CD4-positive, alpha-beta T cell treated with Interleukin-21 for 1 hour (primary cell): ENCODE measurements at regions not wholly inside any gene's neighbourhood (a gene's known extent, or its start where the extent isn't known, plus 50 kb on each side); places are given as distances from the start of the nearest gene placed in this dataset.
"Not testable (repeated sequence)": the region's sequence is repeated elsewhere in the genome, so short reads cannot be mapped to it uniquely, and the experiment has no call there.

Source experiments
- DNase-seq: peaks from one replicate; pipeline ENCODE4 v3.0.0-alpha.2; 2020

DNA sequence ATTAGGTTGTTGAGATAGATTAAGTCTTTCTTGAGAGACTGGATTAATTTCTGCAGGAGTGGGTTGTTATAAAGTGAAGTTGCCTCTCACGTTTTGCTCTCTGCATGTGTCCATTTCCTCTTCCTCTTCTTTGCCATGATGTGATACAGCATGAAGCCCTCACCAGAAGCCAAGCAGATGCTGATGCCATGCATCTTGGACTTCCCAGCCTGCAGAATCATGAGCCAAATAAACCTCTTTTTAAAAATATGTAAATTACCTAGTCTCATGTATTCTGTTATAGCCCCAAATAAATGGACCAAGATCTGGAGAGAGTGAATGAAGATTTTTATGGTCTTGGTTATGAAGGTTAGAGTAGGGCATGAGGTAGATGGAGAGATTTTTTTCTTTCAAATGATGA lies 111.6 kb upstream of the MAN1A1 start:
- no peak for DNase-seq

- DNase-seq = no peak
Measured at GRCh38 chr6:119459207-119459974, 109.8 kb upstream of the MAN1A1 start.

DNA sequence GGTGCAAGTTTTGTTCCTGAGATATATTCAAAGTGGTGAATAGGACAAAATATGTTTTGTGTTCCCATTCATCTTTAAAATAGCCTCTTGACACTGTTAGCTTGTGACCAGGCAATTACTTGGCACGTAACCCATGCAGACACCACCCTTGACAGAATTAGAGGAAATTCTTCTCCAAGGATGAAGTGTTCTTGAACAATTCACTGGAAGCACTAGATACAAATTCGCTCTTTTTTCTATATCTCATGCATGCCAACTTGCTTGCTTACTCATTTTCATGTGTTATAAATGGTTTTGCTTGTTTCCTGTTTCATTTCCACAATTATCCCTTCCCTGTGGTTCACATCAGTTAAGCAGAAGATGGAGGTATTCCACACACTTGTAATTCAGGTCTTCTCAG lies 105.2 kb upstream of the MAN1A1 start:
- DNase-seq = no peak

DNA sequence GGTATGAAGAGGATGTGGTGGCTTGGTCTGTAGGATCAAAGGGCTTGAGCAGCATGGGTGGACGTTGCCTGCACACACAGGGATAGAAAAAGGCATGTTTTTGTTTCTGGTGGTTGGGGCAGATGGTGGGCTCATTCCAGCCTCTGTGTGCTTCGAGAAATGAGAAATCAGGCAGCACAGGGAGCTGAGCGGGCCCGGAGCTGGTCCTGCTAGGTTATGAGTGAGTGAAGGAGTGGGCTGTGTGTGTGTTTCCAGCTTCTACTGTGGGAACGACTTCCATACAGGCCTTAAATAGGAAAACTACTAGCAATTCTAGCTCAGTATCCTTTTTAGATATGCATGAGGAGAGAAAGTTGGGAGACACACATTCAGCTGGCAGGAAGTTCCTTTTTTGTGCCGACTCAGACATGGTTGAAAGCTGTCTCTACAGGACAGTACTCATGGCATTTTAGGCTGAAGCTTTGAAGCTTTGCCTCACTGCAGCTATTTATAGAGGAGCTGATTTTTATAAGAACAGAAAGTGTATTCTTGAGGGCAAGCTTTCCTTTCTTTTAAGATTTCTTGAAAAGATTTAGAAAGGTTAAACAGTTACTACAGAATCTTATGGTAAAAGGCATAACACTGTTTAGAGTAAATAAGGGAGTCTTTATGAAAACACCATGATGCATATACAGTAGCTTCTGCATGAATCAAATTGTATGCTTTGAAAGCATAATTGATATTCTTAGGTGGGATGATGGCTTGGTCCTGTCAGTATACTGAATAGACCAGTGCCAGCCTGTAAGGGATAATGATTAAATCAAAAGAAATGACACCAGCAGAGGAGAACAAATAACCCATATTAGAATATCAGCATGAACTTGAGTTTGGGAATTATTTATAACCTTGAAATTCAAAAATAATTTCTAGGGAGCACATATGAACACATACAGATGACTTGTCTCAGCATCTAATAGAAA lies 104.0 kb upstream of the MAN1A1 start:
- DNase-seq = no peak

GRCh38 chr6:119449331-119450156 lies 100.0 kb upstream of the MAN1A1 start:
- no peak for DNase-seq

- DNase-seq = no peak
Measured at GRCh38 chr6:119447921-119448320, 98.4 kb upstream of the MAN1A1 start.

- no peak for DNase-seq
Measured at GRCh38 chr6:119446609-119447008, 97.0 kb upstream of the MAN1A1 start.

GRCh38 chr6:119446115-119446554 lies 96.6 kb upstream of the MAN1A1 start:
- no peak for DNase-seq

- DNase-seq = no peak
Measured at GRCh38 chr6:119445666-119446065, 96.1 kb upstream of the MAN1A1 start.

DNA sequence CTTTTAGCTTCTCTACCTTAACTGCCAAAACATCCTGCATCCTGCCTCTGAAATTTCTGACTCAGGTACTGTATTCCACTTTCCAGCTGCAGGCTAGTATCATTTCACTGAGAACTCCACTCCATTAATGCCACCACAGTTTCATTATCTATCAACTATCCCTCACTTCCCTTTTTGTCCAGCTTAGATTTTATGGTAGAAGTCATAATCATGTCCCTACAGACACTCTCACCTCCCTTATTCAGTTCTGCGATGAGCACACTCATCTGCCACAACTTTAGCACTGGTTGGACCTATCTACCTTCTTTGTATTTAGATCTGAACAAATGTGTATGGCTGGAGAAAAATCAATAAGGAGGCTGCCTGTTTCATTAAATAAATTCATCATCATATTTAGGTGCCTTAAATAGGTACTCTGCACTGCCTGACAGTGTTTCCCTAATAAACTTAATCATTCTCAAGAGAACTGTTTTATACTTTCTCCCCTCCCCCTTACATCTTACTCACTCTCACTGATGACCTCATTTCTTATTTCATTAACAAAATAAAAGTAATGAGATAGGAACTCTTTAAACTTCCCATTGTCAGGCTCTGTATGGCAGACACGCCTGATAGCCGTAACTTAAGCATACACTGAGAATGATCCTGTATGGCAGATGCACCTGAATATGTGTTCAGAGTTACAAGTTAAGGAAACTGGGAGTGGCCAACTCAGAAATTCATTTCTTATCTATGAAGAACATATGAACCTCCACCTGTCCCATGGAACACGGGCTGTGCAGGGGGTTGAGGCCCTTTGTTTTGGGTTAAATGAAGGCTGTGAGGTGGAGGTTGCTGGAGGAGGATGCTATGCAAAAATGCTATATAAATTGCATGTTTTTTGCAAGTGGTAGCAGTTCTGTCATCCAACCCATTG lies 95.3 kb upstream of the MAN1A1 start:
- no peak for DNase-seq

DNA sequence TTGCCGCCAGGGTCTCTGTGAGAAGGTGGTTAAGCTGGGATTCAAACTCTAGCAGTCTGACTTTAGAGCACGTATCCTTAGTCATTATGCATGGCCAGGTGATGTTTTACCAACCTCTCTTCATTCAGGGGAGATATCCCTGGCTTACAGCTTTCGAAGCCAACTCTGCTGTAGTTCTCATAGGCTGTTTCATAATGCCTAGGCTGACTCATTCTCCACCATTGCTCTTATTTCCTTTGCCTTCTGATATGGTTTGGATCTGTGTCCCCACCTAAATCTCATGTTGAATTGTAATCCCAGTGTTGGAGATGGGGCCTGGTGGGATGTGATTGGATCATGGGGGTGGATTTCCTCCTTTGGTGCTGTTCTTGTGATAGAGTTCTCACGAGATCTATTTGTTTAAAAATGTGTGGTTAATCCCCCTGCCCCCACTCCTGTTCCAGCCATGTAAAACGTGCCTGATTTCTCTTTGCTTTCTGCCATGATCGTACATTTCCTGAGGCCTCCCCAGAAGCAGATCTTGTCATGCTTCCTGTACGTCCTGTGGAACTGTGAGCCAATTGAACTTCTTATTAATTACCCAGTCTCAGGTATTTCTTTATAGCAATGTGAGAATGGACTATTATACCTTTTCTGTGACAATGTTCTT lies 94.6 kb upstream of the MAN1A1 start:
- DNase-seq = no peak

DNA sequence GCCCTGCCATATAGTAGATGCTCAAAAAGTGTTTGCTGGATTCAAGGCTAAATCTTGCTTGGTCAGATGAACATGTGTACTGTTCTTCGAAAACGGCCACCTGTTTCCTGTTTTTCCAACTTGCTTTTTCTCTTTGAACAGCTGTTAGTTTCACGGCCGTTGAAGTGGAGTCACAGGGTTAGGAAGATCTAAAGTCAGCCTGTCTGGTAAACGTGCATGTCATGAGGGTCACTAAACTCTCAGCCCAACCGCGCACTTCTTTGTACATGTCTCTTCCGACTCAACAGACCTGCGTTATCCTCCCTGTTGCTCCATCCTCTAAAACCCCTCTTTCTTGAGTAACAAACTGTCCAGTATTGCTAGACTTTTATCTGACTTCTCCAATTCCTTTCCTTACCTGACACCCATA lies 93.2 kb upstream of the MAN1A1 start:
- DNase-seq = no peak

DNA sequence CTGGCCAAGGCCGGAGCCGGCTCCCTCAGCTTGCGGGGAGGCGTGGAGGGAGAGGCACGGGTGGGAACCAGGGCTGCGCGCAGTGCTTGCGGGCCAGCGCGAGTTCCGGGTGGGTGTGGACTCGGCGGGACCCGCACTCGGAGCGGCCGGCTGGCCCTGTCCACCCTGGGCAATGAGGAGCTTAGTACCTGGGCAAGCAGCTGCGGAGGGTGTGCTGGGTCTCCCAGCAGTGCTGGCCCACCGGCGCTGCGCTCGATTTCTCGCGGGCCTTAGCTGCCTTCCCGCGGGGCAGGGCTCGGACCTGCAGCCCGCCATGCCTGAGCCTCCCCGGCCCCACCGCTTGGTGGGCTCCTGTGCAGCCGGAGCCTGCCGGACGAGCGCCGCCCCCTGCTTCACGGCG lies 91.4 kb upstream of the MAN1A1 start:
- no peak for DNase-seq

DNA sequence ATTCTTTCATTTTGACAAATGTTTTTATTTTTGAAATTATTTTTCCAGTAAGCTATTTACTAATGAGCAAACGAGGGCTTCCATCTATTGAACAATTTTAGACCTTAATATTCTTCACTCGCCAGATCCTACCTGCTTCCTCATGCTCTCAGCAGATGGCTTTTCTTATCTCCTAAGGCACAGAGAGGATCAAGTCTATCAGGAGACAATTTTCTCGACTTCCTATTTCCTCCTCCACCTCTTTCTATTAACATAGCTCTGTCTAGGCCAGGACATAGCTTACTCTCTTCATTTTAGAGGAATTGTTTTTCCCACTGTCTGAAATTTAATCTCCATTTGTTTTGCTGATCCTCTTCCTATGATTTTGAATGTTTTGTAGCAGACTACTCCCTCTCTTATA lies 87.0 kb upstream of the MAN1A1 start:
- DNase-seq = no peak

DNA sequence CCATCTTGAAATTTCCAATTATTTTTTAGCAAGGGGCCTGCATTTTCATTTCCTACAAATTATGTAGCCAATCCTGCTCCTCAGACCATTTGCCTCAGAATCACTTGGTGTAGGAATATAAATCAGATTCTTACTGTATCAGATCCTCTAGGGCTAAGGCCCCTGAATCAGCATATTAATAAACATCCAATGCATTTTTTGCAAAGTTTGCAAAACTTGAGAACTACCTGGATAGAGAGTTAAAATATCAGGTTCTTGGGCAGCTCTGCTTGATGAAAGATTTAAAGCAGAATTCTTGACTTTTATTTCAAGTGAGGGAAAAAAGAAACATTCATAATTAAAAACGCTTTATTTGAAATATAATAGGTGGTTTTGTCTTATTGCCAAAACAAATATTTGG lies 82.2 kb upstream of the MAN1A1 start:
- DNase-seq = no peak

DNA sequence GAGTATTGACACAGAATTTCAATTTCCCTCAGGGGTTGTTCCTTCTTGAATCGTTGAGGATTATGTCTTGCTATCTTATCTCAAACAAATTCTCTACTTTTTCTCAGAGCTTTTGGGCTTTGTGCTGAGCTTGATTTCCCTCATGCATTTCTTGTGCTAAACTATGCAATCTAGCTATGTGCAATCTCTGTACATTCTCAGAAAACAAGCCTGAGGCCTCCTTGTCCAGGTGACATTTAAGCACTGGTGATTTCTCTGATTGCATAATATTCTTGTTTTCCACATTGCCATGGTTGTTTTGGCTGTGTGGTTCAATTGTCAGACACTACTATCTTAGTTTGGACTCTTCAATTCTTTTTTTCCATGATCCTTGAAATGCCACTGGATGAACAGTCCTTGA lies 81.2 kb upstream of the MAN1A1 start:
- DNase-seq = no peak

- no peak for DNase-seq
Measured at GRCh38 chr6:119428633-119429032, 79.1 kb upstream of the MAN1A1 start.

DNA sequence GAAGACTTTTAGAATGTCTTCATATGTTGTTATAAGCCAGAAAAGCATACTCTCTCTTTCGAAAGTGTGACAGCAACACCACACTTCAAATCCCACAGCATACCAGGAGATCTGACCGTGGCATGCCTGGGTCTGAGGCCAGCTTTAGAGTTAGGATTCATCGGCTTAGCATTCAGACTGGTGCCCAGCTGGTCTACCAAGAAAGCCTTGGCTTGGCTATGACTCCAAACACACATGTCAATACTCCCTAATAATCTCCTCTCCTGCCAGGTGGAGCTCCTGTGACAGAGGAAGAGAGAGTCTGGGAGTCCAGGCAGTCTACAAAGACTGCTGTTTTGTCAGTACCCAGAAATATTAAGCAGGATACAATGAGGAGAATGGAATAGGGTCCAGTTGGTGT lies 77.1 kb upstream of the MAN1A1 start:
- DNase-seq = no peak

DNA sequence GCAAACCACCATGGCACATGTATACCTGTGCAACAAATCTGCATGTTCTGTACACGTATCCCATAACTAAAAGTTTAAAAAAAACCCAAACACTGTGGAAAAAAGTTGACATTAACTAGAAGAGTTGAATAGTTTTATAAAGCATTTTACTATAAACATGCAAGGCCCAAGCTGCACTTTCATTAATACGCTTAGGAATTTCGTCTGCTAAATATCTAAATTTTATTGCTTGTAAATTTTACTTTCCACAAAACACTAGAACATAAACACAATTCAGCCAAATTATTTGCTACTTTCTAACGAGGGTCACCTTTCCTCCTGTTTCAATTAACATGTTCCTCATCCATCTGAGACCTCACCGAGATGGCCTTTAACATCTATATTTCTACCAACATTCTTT lies 74.4 kb upstream of the MAN1A1 start:
- no peak for DNase-seq

DNA sequence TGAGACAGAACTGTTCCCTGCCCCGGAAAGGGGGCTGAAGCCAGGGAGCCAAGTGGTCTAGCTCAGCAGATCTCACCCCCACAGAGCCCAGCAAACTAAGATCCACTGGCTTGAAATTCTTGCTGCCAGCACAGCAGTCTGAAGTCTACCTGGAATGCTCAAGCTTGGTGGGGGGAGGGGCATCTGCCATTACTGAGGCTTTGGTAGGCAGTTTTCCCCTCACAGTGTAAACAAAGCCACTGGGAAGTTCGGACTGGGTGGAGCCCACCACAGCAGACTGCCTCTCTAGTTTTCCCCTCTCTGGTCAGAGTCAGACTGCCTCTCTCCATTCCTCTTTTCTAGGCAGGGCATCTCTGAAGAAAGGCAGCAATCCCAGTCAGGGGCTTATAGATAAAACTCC lies 68.5 kb upstream of the MAN1A1 start:
- DNase-seq = not testable (repeated sequence)

DNA sequence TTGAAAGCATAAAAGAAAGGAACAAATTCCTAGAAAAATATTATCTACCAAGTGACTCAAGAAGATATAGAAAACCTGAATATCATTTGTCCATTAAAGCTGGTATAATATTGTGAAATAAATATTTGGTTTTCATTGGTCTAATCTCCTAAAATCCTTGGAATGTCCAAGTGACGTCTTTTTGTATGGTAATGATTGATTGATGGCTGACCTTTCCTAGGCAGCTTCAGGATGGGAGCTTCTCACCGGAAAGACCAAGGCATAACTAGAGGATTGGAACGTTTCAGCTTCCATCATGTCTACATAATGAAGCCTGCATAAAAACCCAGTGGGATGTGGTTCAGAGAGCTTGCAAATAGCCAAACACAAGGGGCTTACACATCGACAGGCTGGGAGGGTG lies 57.6 kb upstream of the MAN1A1 start:
- DNase-seq = no peak

GRCh38 chr6:119405114-119405513 lies 55.6 kb upstream of the MAN1A1 start:
- DNase-seq = not testable (repeated sequence)
